GM18520 (cell line): ENCODE measurements at regions not wholly inside any gene's neighbourhood (a gene's known extent, or its start where the extent isn't known, plus 50 kb on each side); places are given as distances from the start of the nearest gene placed in this dataset.

ENCODE experiments used
- ATAC-seq: cut with Tn5 transposase; IDR thresholded peaks from one replicate; pipeline ENCODE4 v1.9.1; 2021; ENCODE audit not compliant: unreplicated experiment

DNA sequence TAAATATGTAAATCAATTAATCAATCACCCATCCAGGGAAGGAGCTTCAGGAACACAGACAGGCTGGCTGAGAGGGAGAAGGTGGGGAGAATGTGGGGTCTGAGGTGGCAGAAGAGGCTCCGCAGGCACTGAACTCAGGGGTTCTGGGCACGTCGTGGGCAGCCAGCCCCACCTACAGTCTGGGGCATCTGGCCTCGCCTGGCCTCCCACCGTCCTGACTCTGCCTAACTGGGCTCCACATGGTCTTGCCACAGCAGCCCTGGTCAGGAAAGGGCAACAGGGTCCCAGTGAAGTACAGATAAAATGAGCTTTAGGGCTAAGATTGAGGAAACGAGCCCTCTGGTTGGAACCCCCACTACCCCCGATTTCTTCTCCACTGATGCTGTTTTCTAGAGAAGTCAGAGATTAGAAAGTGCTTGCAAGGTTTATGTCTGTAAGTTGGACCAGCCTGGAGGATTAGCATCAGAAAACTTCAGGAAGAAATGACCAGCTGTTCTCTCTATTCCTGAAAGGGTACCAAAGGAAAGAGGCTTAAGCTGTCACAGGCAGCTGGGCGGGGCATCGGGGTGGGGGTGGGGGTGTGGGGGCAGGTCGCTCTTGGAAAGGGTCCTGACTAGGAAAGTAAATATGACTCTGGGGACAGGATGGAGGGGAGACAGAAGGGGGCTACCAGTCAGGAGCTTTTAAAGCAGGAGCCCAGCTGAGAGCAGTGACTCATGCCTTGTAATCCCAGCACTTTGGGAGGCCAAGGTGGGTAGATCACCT, 261.7 kb downstream of the BUD13 start:
- no peak for ATAC-seq

DNA sequence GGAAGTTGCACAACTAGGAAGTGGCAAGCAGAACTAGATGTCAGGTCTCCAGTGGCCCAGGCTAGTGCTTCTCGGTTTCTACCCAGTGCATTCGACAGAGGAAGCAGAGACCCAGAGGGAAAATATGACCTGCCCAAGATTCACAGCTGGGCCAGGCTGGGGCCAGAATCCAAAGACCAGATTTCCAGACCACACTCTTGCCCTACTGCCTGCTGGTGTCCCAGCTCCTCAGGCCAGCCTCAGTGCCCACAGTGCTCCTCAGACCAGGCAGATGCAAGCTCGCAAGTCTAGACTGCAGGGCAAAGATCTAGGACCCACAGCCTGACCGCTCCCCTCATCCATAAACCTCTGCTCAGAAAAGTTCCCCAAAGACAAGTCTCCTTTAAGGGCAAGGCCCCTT, 262.6 kb downstream of the BUD13 start:
- ATAC-seq, result no peak

DNA sequence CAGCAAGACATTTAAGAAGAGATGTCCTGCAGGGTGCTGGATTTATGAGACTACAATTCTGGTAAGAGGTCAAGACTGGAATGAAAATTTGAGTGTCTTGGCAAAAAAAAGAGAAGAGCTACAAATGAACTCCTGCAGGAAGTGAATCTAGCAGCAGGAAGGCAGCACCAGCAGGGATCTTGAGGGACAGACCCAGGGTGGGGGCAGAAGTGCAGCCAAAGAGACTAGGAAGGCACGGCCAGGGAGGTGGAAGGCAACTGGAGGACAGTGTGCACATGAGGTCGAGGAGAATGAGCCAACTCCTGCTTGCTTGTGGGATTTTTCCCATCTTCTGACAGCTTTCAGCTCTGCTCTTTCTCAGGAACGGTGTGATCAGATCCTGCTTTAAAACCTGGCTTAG, 263.2 kb downstream of the BUD13 start:
- no peak for ATAC-seq

- no peak for ATAC-seq
Observed at GRCh38 chr11:116507849-116508695, 264.7 kb downstream of the BUD13 start.

GRCh38 chr11:116507016-116507415, 265.8 kb downstream of the BUD13 start:
- no peak for ATAC-seq

GRCh38 chr11:116506263-116506825, 266.4 kb downstream of the BUD13 start:
- ATAC-seq, result no peak

DNA sequence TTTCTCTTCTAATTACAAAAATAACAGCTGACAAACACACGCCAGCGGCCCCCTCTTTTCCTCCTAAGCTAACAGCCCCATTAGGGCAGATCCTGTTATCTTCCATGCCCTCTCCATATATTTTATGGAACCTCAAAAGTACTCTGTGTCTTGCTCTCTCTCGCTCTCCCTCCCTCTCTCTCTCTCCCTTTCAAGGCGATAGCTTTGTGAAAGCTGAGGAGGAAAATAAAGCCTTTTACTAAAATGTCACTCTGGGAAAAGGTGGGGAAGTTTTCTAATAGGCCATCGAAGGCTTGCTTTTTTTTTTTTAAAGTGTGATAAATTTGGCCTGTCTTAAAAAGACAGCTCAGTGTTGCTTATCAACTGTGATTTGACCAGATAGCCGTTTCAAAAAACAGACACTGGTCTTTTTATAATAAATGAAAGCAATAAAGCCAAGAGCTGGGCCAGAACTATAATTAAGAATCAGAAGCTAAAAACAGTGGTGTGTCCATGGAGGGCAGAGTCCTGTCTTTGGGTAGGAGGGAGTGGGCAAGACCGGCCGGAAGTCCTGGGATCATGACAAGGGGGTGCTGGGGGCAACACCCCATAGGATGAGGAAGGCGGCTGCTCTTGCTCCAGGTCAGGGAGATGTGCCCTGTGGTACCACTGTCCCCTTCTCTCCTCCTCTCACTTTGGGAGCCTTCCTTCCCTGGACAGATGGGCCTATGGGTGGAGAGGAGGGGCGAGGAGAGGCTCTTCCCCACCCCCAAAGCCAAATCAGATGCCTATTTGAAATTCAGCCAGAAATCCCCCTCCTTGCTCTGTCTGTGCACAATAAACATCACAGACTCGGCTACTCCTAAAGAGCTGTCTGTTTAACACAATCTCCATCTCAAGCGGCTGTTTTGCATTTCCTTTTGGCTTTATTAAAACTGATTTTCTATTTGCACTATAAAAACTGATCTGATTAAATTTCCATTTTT, 267.2 kb downstream of the BUD13 start:
- no peak for ATAC-seq

DNA sequence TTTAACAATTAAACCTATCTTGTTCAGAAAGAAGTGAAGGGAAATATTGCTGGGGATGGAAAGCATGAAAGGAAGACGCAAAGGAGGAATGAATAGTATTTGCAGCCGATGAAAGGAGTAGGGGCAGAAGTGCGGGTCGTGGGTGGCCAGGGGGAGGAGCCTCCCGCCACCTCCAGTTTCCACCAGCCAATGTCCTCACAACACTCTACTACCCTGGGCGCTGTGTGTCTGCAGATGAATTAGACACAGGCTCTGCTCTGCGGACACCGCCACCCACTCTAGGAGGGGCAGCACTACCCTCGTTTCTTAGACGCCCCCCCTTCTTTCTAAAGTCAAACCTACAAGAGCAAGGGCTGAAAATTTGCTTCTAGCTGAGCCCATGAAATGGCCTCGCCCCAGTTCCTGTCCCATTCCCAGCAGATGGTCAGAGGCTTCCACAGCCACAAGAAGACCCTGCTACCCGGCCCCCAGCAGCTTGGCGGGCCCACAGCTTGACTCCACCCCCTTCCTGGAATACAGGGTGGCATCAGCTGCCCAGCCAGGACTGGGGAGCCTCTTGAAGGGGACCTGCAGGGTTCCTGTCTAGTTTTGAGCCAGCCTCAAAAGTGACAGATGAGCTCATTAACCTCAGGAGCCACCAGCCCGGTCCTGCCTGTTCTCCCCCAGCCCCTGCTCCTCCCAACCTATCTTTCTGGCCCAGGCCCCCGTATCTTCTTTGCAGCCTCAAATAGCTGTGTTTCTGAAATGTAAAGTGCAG, 268.1 kb downstream of the BUD13 start:
- ATAC-seq, result no peak

DNA sequence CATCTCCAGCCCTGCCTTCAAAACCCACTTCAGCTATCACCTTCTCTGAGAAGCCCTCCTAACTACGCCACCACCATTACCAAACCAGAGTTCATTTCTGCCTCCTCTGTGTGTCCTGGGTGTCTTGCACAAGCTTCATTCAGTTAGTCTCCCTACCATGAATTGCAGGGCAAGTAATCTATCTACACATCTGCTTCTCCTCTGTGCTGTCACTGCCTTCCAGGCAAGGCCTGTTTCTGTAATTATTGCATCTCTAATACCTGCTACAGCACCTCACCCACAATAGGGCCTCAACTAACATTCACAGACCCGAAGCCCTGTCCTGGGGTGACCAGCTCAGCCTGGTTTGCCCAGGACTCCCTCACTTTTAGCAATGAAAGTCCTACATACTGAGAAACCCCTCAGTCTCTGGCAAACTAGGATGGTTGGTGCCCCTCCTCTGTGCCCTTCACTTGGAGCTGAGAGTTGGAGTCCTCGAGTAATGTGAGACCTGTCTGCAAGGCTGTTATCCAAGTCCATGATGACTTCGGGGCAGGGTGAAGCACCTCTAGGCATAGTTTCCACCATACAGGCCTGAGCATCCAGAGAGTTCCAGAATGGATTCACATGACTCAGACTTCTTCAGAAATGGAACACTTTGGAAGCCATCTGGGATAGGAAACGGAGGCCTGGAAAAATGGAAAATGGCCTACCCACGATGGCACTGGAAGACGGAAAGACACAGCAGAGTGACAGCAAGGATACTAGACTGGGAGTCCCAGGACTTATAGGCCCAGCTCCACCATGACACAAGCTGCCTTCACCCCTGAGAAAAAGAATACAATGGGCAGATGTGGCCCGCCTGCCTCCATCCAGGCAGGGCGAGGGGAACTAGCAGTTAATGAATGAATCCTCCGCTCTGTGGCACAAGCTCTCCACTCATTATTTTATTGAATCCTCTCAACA, 269.3 kb downstream of the BUD13 start:
- ATAC-seq, result no peak

- no peak for ATAC-seq
Observed at GRCh38 chr11:116502641-116503061, 270.1 kb downstream of the BUD13 start.

GRCh38 chr11:116501728-116502127, 271.1 kb downstream of the BUD13 start:
- no peak for ATAC-seq

GRCh38 chr11:116500947-116501602, 271.7 kb downstream of the BUD13 start:
- no peak for ATAC-seq

GRCh38 chr11:116500026-116500946, 272.5 kb downstream of the BUD13 start:
- no peak for ATAC-seq

DNA sequence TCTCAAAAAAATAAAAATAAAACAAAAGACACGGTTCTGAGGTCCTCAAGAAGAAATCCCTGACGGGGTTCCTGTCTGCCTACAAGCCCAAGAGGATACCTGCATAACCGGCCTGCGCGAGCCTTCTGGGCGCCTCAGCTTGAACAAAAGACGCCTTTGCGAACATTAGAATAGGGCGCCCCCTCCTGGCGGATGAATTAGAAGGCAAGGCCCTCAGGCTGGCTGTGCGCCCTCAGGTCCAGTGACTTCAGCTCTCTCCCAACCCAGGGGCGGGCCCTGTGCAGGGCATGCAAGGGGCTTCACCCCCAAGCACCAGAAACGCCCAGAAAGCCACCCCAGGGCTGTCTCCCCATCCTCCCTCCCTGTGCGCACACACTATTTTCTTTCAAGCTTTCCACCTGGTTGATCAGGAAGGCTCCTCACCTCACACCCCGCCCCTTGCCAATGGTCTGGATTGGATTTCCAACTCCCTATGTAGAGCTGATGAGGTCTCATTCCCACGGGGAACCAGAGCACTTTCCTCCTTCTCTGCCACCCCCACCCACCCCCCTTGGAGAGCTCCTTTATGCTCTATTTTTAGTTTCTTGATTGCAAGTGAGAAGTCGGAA, 273.3 kb downstream of the BUD13 start:
- no peak for ATAC-seq

GRCh38 chr11:116498161-116498560, 274.6 kb downstream of the BUD13 start:
- ATAC-seq, result no peak

GRCh38 chr11:116492600-116492999, 280.2 kb downstream of the BUD13 start:
- ATAC-seq, result no peak

GRCh38 chr11:116488836-116489389, 283.9 kb downstream of the BUD13 start:
- no peak for ATAC-seq
